GM23248 (cell line): ENCODE measurements at regions not wholly inside any gene's neighbourhood (a gene's known extent, or its start where the extent isn't known, plus 50 kb on each side); places are given as distances from the start of the nearest gene placed in this dataset.

ENCODE experiments used
- DNase-seq: peaks from one replicate; pipeline ENCODE4 v3.0.0-alpha.2; 2015
- H2AFZ ChIP-seq: fragments of 200-600 bp; sonication (generic); 2 replicates; pipeline ENCODE4 v1.6.1; 2016; ENCODE audit warnings: antibody characterized with exemption
- H3F3A ChIP-seq: fragments of 200-600 bp; sonication (generic); 2 replicates; pipeline ENCODE4 v1.6.1; 2016; ENCODE audit warnings: mild to moderate bottlenecking, antibody characterized with exemption, mixed run types; ENCODE audit not compliant: insufficient read depth
- H3K27ac ChIP-seq: fragments of 200-600 bp; sonication (generic); 2 replicates; pipeline ENCODE4 v1.5.1; 2016; ENCODE audit warnings: mild to moderate bottlenecking
- H3K27me3 ChIP-seq: fragments of 200-600 bp; sonication (generic); replicated peaks from 2 replicates; pipeline ENCODE4 v1.6.1; 2016; ENCODE audit warnings: mild to moderate bottlenecking; ENCODE audit not compliant: insufficient read depth
- H3K36me3 ChIP-seq: fragments of 200-600 bp; sonication (generic); 2 replicates; pipeline ENCODE4 v1.6.1; 2016; ENCODE audit warnings: low read depth, mild to moderate bottlenecking
- H3K4me1 ChIP-seq: fragments of 200-600 bp; sonication (generic); 2 replicates; pipeline ENCODE4 v1.6.1; 2016; ENCODE audit warnings: mild to moderate bottlenecking; ENCODE audit not compliant: insufficient read depth
- H3K4me2 ChIP-seq: fragments of 200-600 bp; sonication (generic); one replicate; pipeline ENCODE4 v1.6.1; 2016; ENCODE audit warnings: mild to moderate bottlenecking; ENCODE audit not compliant: unreplicated experiment
- H3K4me3 ChIP-seq: fragments of 200-600 bp; sonication (generic); 2 replicates; pipeline ENCODE4 v1.5.1; 2016; ENCODE audit warnings: mild to moderate bottlenecking
- H3K79me2 ChIP-seq: fragments of 200-600 bp; sonication (generic); 2 replicates; pipeline ENCODE4 v1.6.1; 2016; ENCODE audit warnings: mild to moderate bottlenecking; ENCODE audit not compliant: insufficient read depth
- H3K9ac ChIP-seq: fragments of 200-600 bp; sonication (generic); 2 replicates; pipeline ENCODE4 v1.6.1; 2016; ENCODE audit warnings: mild to moderate bottlenecking
- H3K9me2 ChIP-seq: fragments of 200-600 bp; sonication (generic); 2 replicates; pipeline ENCODE4 v1.6.1; 2016; ENCODE audit warnings: mixed run types, mild to moderate bottlenecking, moderate library complexity; ENCODE audit not compliant: insufficient read depth
- H3K9me3 ChIP-seq: fragments of 200-600 bp; sonication (generic); one replicate; pipeline ENCODE4 v1.6.1; 2017; ENCODE audit warnings: low read depth
- H4K20me1 ChIP-seq: fragments of 200-600 bp; sonication (generic); 2 replicates; pipeline ENCODE4 v1.6.0; 2016; ENCODE audit not compliant: insufficient read depth
- EZH2 ChIP-seq: fragments of 200-600 bp; sonication (generic); IDR thresholded peaks from 2 replicates; pipeline ENCODE4 v1.6.1; 2018; ENCODE audit warnings: antibody characterized with exemption, mild to moderate bottlenecking; ENCODE audit not compliant: insufficient read depth, poor library complexity, severe bottlenecking
- EZH2phosphoT487 ChIP-seq: fragments of 200-600 bp; sonication (generic); IDR thresholded peaks from 2 replicates; pipeline ENCODE4 v1.6.1; 2018; ENCODE audit warnings: antibody characterized with exemption, moderate library complexity, mild to moderate bottlenecking, low read depth; ENCODE audit not compliant: insufficient read depth
- WGBS, 2 experiments: methylation state at CpG; one replicate each; pipeline ENCODE4 v1.1.6; 2015 to 2017; ENCODE audit warnings: low lambda C conversion rate in 2 of 2, low coverage in 1 of 2; ENCODE audit errors: missing lambda C conversion rate in 2 of 2; 5-methylcytosine and 5-hydroxymethylcytosine counted together
- in situ Hi-C: fragments of 300-500 bp; cut with MboI; formaldehyde crosslinking; loops from 2 replicates; pipeline ENCODE4 v1.15.0; 2020

DNA sequence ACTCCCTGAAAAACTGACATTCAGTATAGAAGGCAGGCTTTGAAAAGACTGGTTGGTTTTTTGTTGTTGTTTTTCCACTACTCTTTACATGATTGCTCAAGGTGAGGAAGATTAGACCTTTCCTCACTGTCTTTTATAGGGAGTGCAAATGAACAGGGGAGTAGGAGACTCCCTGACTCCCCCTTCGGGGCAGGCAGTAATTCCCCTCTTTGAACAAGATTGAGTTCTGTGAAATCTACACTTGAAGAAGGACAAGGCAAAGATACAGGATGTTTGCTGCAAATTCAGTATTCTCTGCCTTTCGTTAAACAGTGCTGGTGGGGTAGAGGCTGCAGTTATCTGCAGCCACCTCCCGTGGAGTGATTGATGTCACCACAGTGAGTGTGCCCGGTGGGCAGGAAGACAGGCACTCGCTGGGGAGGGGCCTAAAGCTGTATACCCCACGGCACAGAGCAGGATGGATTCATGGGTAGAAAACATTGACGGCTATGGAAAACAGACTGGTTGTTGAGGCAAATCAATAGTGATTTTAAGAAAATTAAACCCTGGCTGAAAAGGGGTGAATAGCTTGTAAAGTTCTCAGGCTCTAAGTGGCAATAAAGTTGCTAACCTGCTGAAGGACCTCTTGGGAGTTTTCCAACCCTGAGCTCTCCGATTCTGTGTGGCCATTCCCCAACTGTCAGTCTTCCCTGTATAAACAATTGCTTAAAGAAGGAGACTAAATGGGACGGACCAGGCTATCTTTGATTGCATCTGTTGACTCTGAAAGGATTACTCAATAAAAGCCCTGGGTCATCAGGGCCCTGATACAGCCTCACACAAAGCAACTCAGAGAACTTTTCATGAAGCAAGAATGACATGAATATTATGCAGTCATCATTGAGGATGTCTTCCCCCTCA is 308.3 kb downstream of the TBC1D4 start:
- no peak for TF ChIP-seq EZH2phosphoT487
- TF ChIP-seq EZH2: no peak
- H3K9ac ChIP-seq: no peak overlapping the region
- H3K79me2 ChIP-seq: no peaks in the 10 kb centered on the region
- no peak overlapping the region for H2AFZ ChIP-seq
- no peaks in the 10 kb centered on the region for H3K4me1 ChIP-seq
- no peak overlapping the region for H3K4me3 ChIP-seq
- H4K20me1 ChIP-seq: no peaks in the 10 kb centered on the region
- no peak overlapping the region for H3K27ac ChIP-seq
- in situ Hi-C loops: no loop called here
- no peaks in the 10 kb centered on the region for H3K9me3 ChIP-seq
- 26 to 30% methylated on average over 9 of the region's 9 CpGs for WGBS, 2 experiments
- H3K4me2 ChIP-seq: no peak overlapping the region
- no peaks in the 10 kb centered on the region for H3K9me2 ChIP-seq
- no peaks in the 10 kb centered on the region for H3K36me3 ChIP-seq
- no peaks in the 10 kb centered on the region for H3F3A ChIP-seq
- H3K27me3 ChIP-seq: no peaks in the 10 kb centered on the region; the same call in 1 of the 2 replicates
- no peak for DNase-seq

DNA sequence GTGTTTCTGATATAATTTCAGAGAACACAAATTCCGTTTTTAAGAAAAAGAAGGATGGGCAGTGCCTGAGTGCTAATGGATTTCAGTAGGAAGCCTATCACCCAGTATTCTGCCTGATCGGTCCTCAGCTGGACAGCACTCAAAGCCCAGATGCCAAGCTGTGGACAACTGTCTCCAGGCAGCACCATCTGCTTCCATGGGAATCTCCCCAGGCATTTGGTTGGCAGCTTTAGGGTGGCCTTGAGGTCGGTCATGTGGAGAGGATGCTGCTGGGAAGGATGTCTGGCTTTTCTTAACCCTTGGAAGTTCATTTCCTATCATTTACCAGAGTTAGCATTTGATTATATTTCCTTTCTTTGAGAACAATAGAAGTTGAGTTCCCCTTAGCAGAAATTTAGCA is 311.7 kb downstream of the TBC1D4 start:
- Histone ChIP-seq H3K9me3 (no peaks in the 10 kb centered on the region), H2AFZ (no peak overlapping the region), H3K4me3 (no peak overlapping the region), H3K36me3 (no peaks in the 10 kb centered on the region), H3K9ac (no peak overlapping the region), H3K4me2 (no peak overlapping the region), H3K4me1 (no peaks in the 10 kb centered on the region), H3F3A (no peaks in the 10 kb centered on the region), H3K79me2 (no peaks in the 10 kb centered on the region), H3K27me3 (no peaks in the 10 kb centered on the region; the same call in 1 of the 2 replicates), H3K27ac (no peak overlapping the region), H4K20me1 (no peaks in the 10 kb centered on the region), H3K9me2 (no peaks in the 10 kb centered on the region)
- in situ Hi-C loops: no loop called here
- DNase-seq: no peak
- WGBS, 2 experiments: 21 to 26% methylated on average over 3 of the region's 3 CpGs
- TF ChIP-seq EZH2phosphoT487 (no peak), EZH2 (no peak)

DNA sequence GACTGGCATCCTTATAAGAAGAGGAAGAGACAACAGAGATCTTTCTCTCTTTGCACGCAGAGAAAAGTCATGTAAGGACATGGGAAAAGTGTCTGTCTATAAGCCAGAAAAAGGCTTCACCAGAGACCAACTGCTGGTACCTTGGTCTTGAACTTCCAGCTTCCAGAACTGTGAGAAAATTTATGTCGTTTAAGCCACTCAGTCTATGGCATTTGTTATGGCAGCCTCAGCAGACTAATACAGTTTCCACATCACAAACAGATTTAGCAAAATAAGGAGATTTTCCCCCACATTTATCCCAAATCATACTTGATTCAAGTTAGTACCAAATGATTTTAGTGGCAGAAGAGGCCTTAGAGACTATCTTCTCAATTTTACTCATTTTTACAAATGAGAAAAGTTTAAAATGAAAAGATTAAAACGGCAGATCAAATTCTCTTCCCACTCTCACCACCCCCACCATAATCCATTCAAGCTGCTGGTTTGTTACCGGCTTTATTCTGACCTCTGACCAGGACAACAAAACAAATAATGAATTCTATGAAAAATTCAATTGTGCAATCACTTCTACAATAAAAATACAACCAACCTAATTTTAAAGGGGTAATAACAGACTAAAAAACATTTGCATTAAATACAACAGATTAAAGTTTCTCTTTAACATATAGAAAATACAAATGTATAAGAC is 316.3 kb downstream of the TBC1D4 start:
- in situ Hi-C loops: no loop called here
- Histone ChIP-seq H3K27me3 (no peaks in the 10 kb centered on the region), H3K9me3 (no peaks in the 10 kb centered on the region), H3K9me2 (no peaks in the 10 kb centered on the region), H3K4me1 (no peaks in the 10 kb centered on the region), H2AFZ (no peak overlapping the region), H3F3A (no peaks in the 10 kb centered on the region), H3K9ac (no peak overlapping the region), H3K36me3 (no peaks in the 10 kb centered on the region), H3K27ac (no peak overlapping the region), H3K4me2 (no peak overlapping the region), H3K4me3 (no peak overlapping the region), H4K20me1 (no peaks in the 10 kb centered on the region), H3K79me2 (no peaks in the 10 kb centered on the region)
- 43 to 45% methylated on average over 4 of the region's 4 CpGs for WGBS, 2 experiments
- DNase-seq: no peak
- TF ChIP-seq EZH2phosphoT487: no peak
- no peak for TF ChIP-seq EZH2

DNA sequence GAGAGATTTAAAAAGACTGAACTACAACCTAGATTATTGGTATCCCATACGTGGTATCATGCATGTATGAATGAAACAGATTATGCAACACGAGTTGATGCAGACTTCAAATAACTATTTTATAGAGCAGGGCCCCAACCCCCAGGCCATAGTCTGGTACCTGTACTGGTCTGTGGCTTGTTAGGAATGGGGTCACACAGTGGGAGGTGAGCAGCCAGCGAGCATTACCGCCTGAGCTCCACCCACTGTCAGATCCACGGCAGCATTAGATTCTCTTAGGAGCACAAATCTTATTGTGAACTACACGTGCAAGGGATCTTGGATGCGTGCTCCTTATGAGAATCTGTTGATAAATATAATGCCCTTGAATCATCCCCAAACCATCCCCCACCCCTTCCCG is 320.2 kb downstream of the TBC1D4 start:
- Histone ChIP-seq H3K9ac (no peak overlapping the region), H4K20me1 (no peaks in the 10 kb centered on the region), H3K27ac (no peak overlapping the region), H3K4me3 (no peak overlapping the region), H3K36me3 (no peaks in the 10 kb centered on the region), H3K4me1 (no peaks in the 10 kb centered on the region), H3K9me3 (no peaks in the 10 kb centered on the region), H3F3A (no peaks in the 10 kb centered on the region), H3K79me2 (no peaks in the 10 kb centered on the region), H3K9me2 (no peaks in the 10 kb centered on the region), H2AFZ (no peak overlapping the region), H3K4me2 (no peak overlapping the region), H3K27me3 (no peaks in the 10 kb centered on the region; the same call in 1 of the 2 replicates)
- in situ Hi-C loops: no loop called here
- no peak for TF ChIP-seq EZH2phosphoT487
- no peak for TF ChIP-seq EZH2
- DNase-seq: no peak
- WGBS, 2 experiments: 48 to 50% methylated on average over 8 of the region's 8 CpGs
